HUES48 (cell line): ENCODE measurements at regions not wholly inside any gene's neighbourhood (a gene's known extent, or its start where the extent isn't known, plus 50 kb on each side); places are given as distances from the start of the nearest gene placed in this dataset.

Experiments used
- H3K27ac ChIP-seq: one replicate; pipeline ENCODE4 v1.7.0; 2013; ENCODE audit warnings: low read depth, low read length, inconsistent platforms
- H3K27me3 ChIP-seq: 2 replicates; pipeline ENCODE4 v1.6.1; 2013; ENCODE audit warnings: mild to moderate bottlenecking, low read length; ENCODE audit not compliant: control insufficient read depth, insufficient read depth
- H3K36me3 ChIP-seq: 2 replicates; pipeline ENCODE4 v1.6.1; 2013; ENCODE audit warnings: low read length; ENCODE audit not compliant: control insufficient read depth, insufficient read depth
- H3K4me1 ChIP-seq: 2 replicates; pipeline ENCODE4 v1.6.1; 2013; ENCODE audit warnings: mild to moderate bottlenecking, low read length; ENCODE audit not compliant: control insufficient read depth, insufficient read depth
- H3K4me3 ChIP-seq: 2 replicates; pipeline ENCODE4 v1.5.1; 2013; ENCODE audit warnings: mild to moderate bottlenecking, low read depth, low read length
- H3K9ac ChIP-seq: 2 replicates; pipeline ENCODE4 v1.6.1; 2013; ENCODE audit warnings: mild to moderate bottlenecking, low read depth, low read length, moderate library complexity
- H3K9me3 ChIP-seq: 2 replicates; pipeline ENCODE4 v1.6.1; 2013; ENCODE audit warnings: low read length; ENCODE audit not compliant: control insufficient read depth, insufficient read depth

GRCh38 chr14:98964171-98964570 lies 307.8 kb downstream of the BCL11B start:
- no peak overlapping the region for H3K27ac ChIP-seq
- no peak overlapping the region for H3K4me3 ChIP-seq
- H3K4me1 ChIP-seq = no peaks in the 10 kb centered on the region
- no peaks in the 10 kb centered on the region for H3K36me3 ChIP-seq
- no peaks in the 10 kb centered on the region for H3K9me3 ChIP-seq
- no peaks in the 10 kb centered on the region for H3K27me3 ChIP-seq
- no peak overlapping the region for H3K9ac ChIP-seq

- Histone ChIP-seq H3K4me3 (no peak overlapping the region), H3K36me3 (no peaks in the 10 kb centered on the region), H3K27me3 (no peaks in the 10 kb centered on the region)
Measured at GRCh38 chr14:98965076-98965475, 306.9 kb downstream of the BCL11B start.

DNA sequence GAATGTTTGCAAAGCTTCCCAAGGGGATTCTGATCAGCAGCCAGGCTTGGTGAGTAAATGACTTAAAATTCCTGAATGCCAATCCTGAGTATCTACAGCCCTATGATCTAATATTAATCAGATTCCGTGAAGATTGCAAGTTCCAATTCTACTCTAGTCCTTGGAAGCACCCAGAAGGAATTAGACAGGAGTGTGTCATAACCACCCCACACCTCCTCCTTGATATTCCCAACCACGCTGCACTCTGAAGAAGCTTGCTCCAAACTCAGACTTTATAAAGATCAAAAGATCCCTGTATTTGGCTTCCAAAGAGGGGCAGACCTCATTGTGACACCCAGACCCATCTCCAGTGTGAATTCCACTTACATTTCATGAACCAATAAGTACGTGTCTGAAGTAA lies 306.0 kb downstream of the BCL11B start:
- Histone ChIP-seq H3K9me3 (no peaks in the 10 kb centered on the region), H3K36me3 (no peaks in the 10 kb centered on the region)

More at GRCh38 chr14:98965076-98965475, 306.9 kb downstream of the BCL11B start:
- Histone ChIP-seq H3K4me1 (no peaks in the 10 kb centered on the region), H3K27ac (no peak overlapping the region), H3K9me3 (no peaks in the 10 kb centered on the region), H3K9ac (no peak overlapping the region)

DNA sequence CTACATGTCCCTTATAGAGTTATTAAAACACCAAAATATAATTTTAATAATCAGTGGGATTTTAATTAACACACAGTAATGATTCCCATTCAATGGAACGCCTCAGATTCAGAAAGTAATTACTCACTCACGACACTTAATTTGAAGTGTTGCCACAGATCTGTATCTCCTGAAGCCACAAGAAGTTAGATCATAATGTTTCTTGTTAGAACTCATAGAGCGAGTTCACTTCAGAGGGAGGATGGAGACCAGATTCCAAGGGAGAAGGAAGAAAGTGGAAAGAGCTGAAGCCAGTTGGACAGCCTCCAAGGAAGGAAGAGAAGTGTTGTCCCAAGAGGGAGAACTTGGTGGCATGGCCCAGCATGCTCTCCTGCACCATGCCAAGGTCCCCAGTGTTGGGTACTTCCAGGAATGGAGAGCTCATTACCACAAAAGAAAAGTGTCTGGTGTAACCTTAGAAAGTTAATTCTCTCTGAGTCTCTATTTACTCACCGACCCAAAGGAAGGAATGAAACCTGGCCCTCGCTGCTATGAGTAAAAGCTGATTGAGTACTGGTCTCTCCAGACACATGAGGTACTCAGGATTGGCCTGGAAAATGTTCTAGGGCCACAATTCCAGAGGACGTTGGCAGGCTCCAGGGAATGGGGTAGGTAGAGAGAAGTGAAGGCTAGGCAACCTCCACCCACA lies 305.4 kb downstream of the BCL11B start:
- H3K4me1 ChIP-seq = no peaks in the 10 kb centered on the region
- no peaks in the 10 kb centered on the region for H3K9me3 ChIP-seq
- H3K27me3 ChIP-seq = no peaks in the 10 kb centered on the region
- no peak overlapping the region for H3K4me3 ChIP-seq
- H3K27ac ChIP-seq = no peak overlapping the region
- no peaks in the 10 kb centered on the region for H3K36me3 ChIP-seq
- H3K9ac ChIP-seq = no peak overlapping the region

More for the DNA sequence above, 306.0 kb downstream of the BCL11B start:
- Histone ChIP-seq H3K27me3 (no peaks in the 10 kb centered on the region), H3K27ac (no peak overlapping the region), H3K4me1 (no peaks in the 10 kb centered on the region), H3K9ac (no peak overlapping the region), H3K4me3 (no peak overlapping the region)

GRCh38 chr14:98974113-98974512 lies 297.9 kb downstream of the BCL11B start:
- no peaks in the 10 kb centered on the region for H3K27me3 ChIP-seq
- H3K4me1 ChIP-seq = no peaks in the 10 kb centered on the region
- no peak overlapping the region for H3K27ac ChIP-seq
- no peak overlapping the region for H3K4me3 ChIP-seq
- peaks cover 6% of the 10 kb centered on the region; the same call in 1 of the 2 replicates for H3K9me3 ChIP-seq
- H3K9ac ChIP-seq = no peak overlapping the region
- H3K36me3 ChIP-seq = no peaks in the 10 kb centered on the region

DNA sequence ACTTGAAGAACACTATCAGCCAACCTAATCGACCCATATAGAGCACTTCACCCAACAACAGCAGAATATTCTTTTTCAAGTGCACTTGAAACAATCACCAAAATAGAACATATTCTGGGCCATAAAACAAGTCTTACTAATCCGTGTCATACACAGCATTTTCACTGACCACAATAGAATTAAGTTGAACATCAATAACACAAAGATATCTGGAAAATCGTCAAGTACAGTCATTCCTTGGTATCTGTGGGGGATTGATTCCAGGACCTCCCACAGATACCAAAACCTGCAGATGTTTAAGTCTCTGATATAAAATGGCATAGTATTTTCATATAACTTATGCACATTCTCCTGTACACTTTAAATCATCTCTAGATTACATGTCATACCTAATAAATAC lies 295.7 kb downstream of the BCL11B start:
- Histone ChIP-seq H3K9me3 (peaks cover 6% of the 10 kb centered on the region; the same call in 1 of the 2 replicates), H3K36me3 (no peaks in the 10 kb centered on the region), H3K27me3 (no peaks in the 10 kb centered on the region), H3K4me1 (no peaks in the 10 kb centered on the region), H3K4me3 (no peak overlapping the region), H3K27ac (no peak overlapping the region), H3K9ac (no peak overlapping the region)

- no peaks in the 10 kb centered on the region for H3K27me3 ChIP-seq
- H3K9me3 ChIP-seq = peaks cover 6% of the 10 kb centered on the region; the same call in 1 of the 2 replicates
- no peak overlapping the region for H3K27ac ChIP-seq
- no peaks in the 10 kb centered on the region for H3K4me1 ChIP-seq
- no peak overlapping the region for H3K4me3 ChIP-seq
- no peaks in the 10 kb centered on the region for H3K36me3 ChIP-seq
- no peak overlapping the region for H3K9ac ChIP-seq
Measured at GRCh38 chr14:98977451-98977850, 294.5 kb downstream of the BCL11B start.

DNA sequence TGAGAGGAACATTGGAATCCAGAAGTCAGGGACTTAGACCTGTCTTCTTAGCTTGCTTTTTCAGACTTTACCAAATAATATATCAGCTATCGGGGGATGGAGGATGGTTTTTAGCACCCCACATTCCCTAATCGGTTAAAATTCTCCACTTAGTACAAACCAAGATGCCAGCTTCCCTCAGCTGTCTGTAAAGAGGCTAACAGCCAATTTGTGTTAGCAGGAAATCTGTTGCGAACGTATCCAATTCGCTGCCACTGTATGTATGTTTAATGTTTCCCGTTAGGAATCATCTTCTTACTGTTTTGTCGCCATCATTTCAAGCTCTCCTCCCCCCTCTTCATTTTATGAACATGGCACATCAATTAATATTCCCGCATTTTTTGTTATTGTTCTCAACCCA lies 289.0 kb downstream of the BCL11B start:
- Histone ChIP-seq H3K27me3 (no peaks in the 10 kb centered on the region), H3K9me3 (peaks cover 4% of the 10 kb centered on the region; the same call in 1 of the 2 replicates)

GRCh38 chr14:98984027-98984718 lies 287.8 kb downstream of the BCL11B start:
- Histone ChIP-seq H3K27ac (no peak overlapping the region), H3K4me3 (no peak overlapping the region), H3K9ac (no peak overlapping the region), H3K36me3 (no peaks in the 10 kb centered on the region), H3K27me3 (no peaks in the 10 kb centered on the region), H3K9me3 (no peaks in the 10 kb centered on the region; the same call in 1 of the 2 replicates), H3K4me1 (no peaks in the 10 kb centered on the region)

More for the DNA sequence above, 289.0 kb downstream of the BCL11B start:
- Histone ChIP-seq H3K4me1 (no peaks in the 10 kb centered on the region), H3K36me3 (no peaks in the 10 kb centered on the region), H3K9ac (no peak overlapping the region), H3K4me3 (no peak overlapping the region), H3K27ac (no peak overlapping the region)

DNA sequence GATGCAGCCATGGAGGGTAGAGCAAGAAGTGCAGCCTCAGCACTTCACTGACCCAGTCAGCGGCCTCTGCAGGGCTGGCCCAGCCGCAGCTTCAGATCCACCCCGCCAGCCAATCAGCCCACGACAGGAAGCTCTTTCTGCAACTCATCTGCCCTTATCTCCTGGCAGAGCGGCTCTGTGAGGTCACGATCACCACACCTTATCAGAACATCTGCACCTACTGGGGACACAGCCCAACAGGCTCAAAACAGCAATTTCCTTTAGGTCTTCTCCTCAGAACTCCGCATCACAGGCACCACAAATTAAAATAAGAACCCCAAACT lies 287.3 kb downstream of the BCL11B start:
- no peak overlapping the region for H3K4me3 ChIP-seq
- H3K27ac ChIP-seq = no peak overlapping the region
- H3K9me3 ChIP-seq = no peaks in the 10 kb centered on the region; the same call in 1 of the 2 replicates
- no peak overlapping the region for H3K9ac ChIP-seq
- no peaks in the 10 kb centered on the region for H3K27me3 ChIP-seq
- H3K4me1 ChIP-seq = no peaks in the 10 kb centered on the region
- no peaks in the 10 kb centered on the region for H3K36me3 ChIP-seq

- H3K36me3 ChIP-seq = no peaks in the 10 kb centered on the region
- H3K27me3 ChIP-seq = no peaks in the 10 kb centered on the region
- H3K4me3 ChIP-seq = no peak overlapping the region
- H3K9me3 ChIP-seq = no peaks in the 10 kb centered on the region
- H3K9ac ChIP-seq = no peak overlapping the region
- peaks cover 15% of the 10 kb centered on the region for H3K4me1 ChIP-seq
- no peak overlapping the region for H3K27ac ChIP-seq
Measured at GRCh38 chr14:98993818-98994217, 278.2 kb downstream of the BCL11B start.
